SK-N-SH (cell line): ENCODE measurements at regions not wholly inside any gene's neighbourhood (a gene's known extent, or its start where the extent isn't known, plus 50 kb on each side); places are given as distances from the start of the nearest gene placed in this dataset.

Experiments
- CTCF ChIA-PET: fragments of 300-600, 350-600 bp; formaldehyde crosslinking; extraction: SDS; loops from one replicate; lab custom pipeline; 2021; lab: Yijun Ruan, JAX
- POLR2A ChIA-PET: fragments of 350-600 bp; sonication (Branson Sonifier 250); formaldehyde crosslinking; extraction: SDS; loops from one replicate; lab custom pipeline; 2020; ENCODE audit warnings: antibody characterized with exemption, inconsistent platforms; lab: Yijun Ruan, JAX
- DNase-seq: peaks from one replicate; pipeline ENCODE4 v3.0.0; 2012
- H2AFZ ChIP-seq: fragments of 200-600 bp; sonication (generic); 2 replicates; pipeline ENCODE4 v1.8.1; 2016; ENCODE audit warnings: antibody characterized with exemption, mild to moderate bottlenecking, low read depth
- H3F3A ChIP-seq: fragments of 200-600 bp; sonication (generic); replicated peaks from 2 replicates; pipeline ENCODE3; 2016; ENCODE audit warnings: antibody characterized with exemption, mild to moderate bottlenecking; ENCODE audit not compliant: insufficient read depth
- H3K27ac ChIP-seq, 2 experiments: fragments of 200-500 bp in 1 of 2; fragments of 200-600 bp in 1 of 2; sonication (Bioruptor generic) in 1 of 2; sonication (generic), shearing (Covaris generic) in 1 of 2; 2 replicates each; pipeline versions ENCODE4 v1.5.1 to v1.6.1; 2014 to 2016; ENCODE audit warnings: low read depth in 2 of 2, inconsistent platforms in 1 of 2, low read length in 1 of 2, mild to moderate bottlenecking in 1 of 2, mixed read lengths in 1 of 2
- H3K27me3 ChIP-seq: fragments of 200-600 bp; sonication (generic), shearing (Covaris generic); 2 replicates; pipeline ENCODE4 v1.6.1; 2016; ENCODE audit warnings: mixed run types; ENCODE audit not compliant: insufficient read depth
- H3K36me3 ChIP-seq, 2 experiments: fragments of 200-500 bp in 1 of 2; fragments of 200-600 bp in 1 of 2; sonication (Bioruptor generic) in 1 of 2; sonication (generic) in 1 of 2; replicated peaks in 1 of 2; 2 replicates each; pipeline versions ENCODE3 to v1.5.1; 2014 to 2016; ENCODE audit warnings: low read length in 1 of 2, mild to moderate bottlenecking in 1 of 2; ENCODE audit not compliant: insufficient read depth in 2 of 2, control insufficient read depth in 1 of 2
- H3K4me1 ChIP-seq, 2 experiments: fragments of 200-500 bp in 1 of 2; fragments of 200-600 bp in 1 of 2; sonication (Bioruptor generic) in 1 of 2; sonication (generic), shearing (Covaris generic) in 1 of 2; 2 replicates each; pipeline versions ENCODE4 v1.5.1 to v1.6.1; 2014 to 2016; ENCODE audit warnings: low read depth in 1 of 2, low read length in 1 of 2, mixed run types in 1 of 2; ENCODE audit not compliant: insufficient read depth in 2 of 2, control insufficient read depth in 1 of 2
- H3K4me2 ChIP-seq: fragments of 200-600 bp; sonication (generic), shearing (Covaris generic); 2 replicates; pipeline ENCODE4 v1.6.1; 2017; ENCODE audit warnings: mixed run types
- H3K4me3 ChIP-seq, 2 experiments: fragments of 200-500 bp in 1 of 2; fragments of 200-600 bp in 1 of 2; sonication (Bioruptor generic) in 1 of 2; sonication (generic), shearing (Covaris generic) in 1 of 2; 2 replicates each; pipeline versions ENCODE4 v1.5.1 to v1.8.1; 2014 to 2016; ENCODE audit warnings: low read depth in 2 of 2, inconsistent platforms in 1 of 2, low read length in 1 of 2, mild to moderate bottlenecking in 1 of 2, mixed read lengths in 1 of 2, moderate library complexity in 1 of 2
- H3K79me2 ChIP-seq: fragments of 200-600 bp; sonication (generic); 2 replicates; pipeline ENCODE4 v1.8.1; 2017; ENCODE audit warnings: mild to moderate bottlenecking; ENCODE audit not compliant: insufficient read depth
- H3K9ac ChIP-seq: fragments of 200-600 bp; sonication (generic); 2 replicates; pipeline ENCODE4 v1.6.1; 2017; ENCODE audit warnings: mixed run types
- H3K9me2 ChIP-seq: fragments of 200-600 bp; sonication (generic); 2 replicates; pipeline ENCODE4 v1.6.1; 2017; ENCODE audit warnings: mixed run types
- H3K9me3 ChIP-seq: fragments of 200-600 bp; sonication (generic); 2 replicates; pipeline ENCODE4 v1.6.1; 2017; ENCODE audit warnings: mixed run types, mild to moderate bottlenecking, moderate library complexity
- H4K20me1 ChIP-seq: fragments of 200-600 bp; sonication (generic); 2 replicates; pipeline ENCODE4 v1.6.1; 2017; ENCODE audit warnings: mild to moderate bottlenecking, mixed run types; ENCODE audit not compliant: insufficient read depth
- FOSL2 ChIP-seq: IDR thresholded peaks from 2 replicates; pipeline ENCODE4 v1.4.0; 2012; ENCODE audit warnings: low read depth, mild to moderate bottlenecking, moderate library complexity, borderline replicate concordance
- IRF3 ChIP-seq: fragments of 150-350 bp; IDR thresholded peaks from 2 replicates; pipeline ENCODE4 v1.6.1; 2016; ENCODE audit warnings: mild to moderate bottlenecking, low read depth, low read length
- JUND ChIP-seq: IDR thresholded peaks from 2 replicates; pipeline ENCODE4 v1.4.0; 2012
- MEF2A ChIP-seq: IDR thresholded peaks from 2 replicates; pipeline ENCODE4 v1.4.0; 2012; ENCODE audit warnings: low read depth, borderline replicate concordance
- SIN3A ChIP-seq: IDR thresholded peaks from 2 replicates; pipeline ENCODE4 v1.6.1; 2012; ENCODE audit warnings: low read depth, mild to moderate bottlenecking, low read length, moderate library complexity, borderline replicate concordance
- USF1 ChIP-seq: IDR thresholded peaks from 2 replicates; pipeline ENCODE4 v1.4.0; 2012; ENCODE audit warnings: low read depth, borderline replicate concordance
- WGBS: methylation state at CpG from one replicate; pipeline ENCODE4 v1.1.6; 2017; ENCODE audit warnings: low lambda C conversion rate; 5-methylcytosine and 5-hydroxymethylcytosine counted together
- TF ChIP-seq, protein P1 (sequence below): IDR thresholded peaks from 2 replicates; pipeline ENCODE4 v1.6.1; 2012; ENCODE audit warnings: mild to moderate bottlenecking, low read depth, low read length, moderate library complexity
- TF ChIP-seq, protein P2 (sequence below): IDR thresholded peaks from 2 replicates; pipeline ENCODE4; 2012
- TF ChIP-seq, protein P3 (sequence below): fragments of 150-350 bp; IDR thresholded peaks from 2 replicates; pipeline ENCODE4 v1.6.1; 2017; ENCODE audit warnings: antibody characterized with exemption, low read length, low read depth, borderline replicate concordance
- TF ChIP-seq, protein P4 (sequence below): fragments of 200-600 bp; sonication (generic); IDR thresholded peaks from 2 replicates; pipeline ENCODE4 v1.6.1; 2017; ENCODE audit warnings: antibody characterized with exemption, mild to moderate bottlenecking, moderate library complexity

DNA sequence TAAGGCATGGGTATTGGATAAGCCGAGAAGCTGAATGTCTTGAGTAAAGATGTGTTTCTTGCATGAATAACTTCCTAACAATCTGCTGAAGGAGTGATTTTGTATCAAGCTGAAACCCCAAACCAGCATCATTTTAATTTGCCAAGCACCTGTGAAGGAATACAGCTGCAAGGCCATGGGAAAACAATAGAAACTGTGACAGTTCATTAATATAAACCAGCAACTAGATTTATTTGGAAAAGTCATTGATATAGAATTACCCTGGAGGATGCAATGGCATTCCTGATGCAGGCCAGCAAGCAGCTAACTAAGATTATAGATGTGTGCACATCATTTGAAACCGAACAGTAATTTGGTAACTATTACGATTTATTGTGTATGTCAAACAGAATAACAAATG is 155.7 kb upstream of the TCF4 start:
- CTCF ChIA-PET: no interaction called here
- Histone ChIP-seq H3K4me1 (no peaks in the 10 kb centered on the region), H3K4me3 (no peak overlapping the region), H3K36me3 (no peaks in the 10 kb centered on the region), H3K4me2 (no peak overlapping the region), H3F3A (no peaks in the 10 kb centered on the region), H3K9ac (no peak overlapping the region), H2AFZ (no peak overlapping the region), H3K79me2 (no peaks in the 10 kb centered on the region), H3K9me2 (no peaks in the 10 kb centered on the region), H4K20me1 (no peaks in the 10 kb centered on the region), H3K9me3 (no peaks in the 10 kb centered on the region), H3K27me3 (no peaks in the 10 kb centered on the region), H3K27ac (no peak overlapping the region)
- 90% methylated on average over 3 of the region's 3 CpGs for WGBS
- POLR2A ChIA-PET: no interaction called here
- no peak for DNase-seq
- TF ChIP-seq, protein P1, sequence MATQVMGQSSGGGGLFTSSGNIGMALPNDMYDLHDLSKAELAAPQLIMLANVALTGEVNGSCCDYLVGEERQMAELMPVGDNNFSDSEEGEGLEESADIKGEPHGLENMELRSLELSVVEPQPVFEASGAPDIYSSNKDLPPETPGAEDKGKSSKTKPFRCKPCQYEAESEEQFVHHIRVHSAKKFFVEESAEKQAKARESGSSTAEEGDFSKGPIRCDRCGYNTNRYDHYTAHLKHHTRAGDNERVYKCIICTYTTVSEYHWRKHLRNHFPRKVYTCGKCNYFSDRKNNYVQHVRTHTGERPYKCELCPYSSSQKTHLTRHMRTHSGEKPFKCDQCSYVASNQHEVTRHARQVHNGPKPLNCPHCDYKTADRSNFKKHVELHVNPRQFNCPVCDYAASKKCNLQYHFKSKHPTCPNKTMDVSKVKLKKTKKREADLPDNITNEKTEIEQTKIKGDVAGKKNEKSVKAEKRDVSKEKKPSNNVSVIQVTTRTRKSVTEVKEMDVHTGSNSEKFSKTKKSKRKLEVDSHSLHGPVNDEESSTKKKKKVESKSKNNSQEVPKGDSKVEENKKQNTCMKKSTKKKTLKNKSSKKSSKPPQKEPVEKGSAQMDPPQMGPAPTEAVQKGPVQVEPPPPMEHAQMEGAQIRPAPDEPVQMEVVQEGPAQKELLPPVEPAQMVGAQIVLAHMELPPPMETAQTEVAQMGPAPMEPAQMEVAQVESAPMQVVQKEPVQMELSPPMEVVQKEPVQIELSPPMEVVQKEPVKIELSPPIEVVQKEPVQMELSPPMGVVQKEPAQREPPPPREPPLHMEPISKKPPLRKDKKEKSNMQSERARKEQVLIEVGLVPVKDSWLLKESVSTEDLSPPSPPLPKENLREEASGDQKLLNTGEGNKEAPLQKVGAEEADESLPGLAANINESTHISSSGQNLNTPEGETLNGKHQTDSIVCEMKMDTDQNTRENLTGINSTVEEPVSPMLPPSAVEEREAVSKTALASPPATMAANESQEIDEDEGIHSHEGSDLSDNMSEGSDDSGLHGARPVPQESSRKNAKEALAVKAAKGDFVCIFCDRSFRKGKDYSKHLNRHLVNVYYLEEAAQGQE: no peak
- no peak for TF ChIP-seq SIN3A

DNA sequence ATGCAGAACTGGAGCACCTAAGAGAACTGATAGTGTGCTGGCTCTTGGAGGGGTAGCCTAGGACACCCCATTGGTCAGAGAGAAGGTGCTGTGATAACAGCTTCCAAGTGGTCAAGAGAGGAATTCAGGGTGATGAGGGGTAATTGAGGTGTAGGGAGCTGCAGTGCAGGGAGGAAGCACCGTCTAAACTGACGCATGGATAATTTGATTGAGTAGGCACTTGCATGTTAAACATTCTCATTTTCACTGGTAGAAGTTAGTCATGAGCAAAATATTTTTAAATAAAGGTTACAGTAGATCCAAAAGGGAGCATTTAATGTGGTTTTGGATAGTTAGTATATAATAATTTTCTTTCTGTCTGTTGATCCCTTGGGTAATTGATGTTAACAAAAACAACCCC is 155.1 kb upstream of the TCF4 start:
- H3K27me3 ChIP-seq: no peaks in the 10 kb centered on the region
- no peak for DNase-seq
- H3F3A ChIP-seq: no peaks in the 10 kb centered on the region
- H3K36me3 ChIP-seq: no peaks in the 10 kb centered on the region
- H3K27ac ChIP-seq: no peak overlapping the region
- TF ChIP-seq, protein P2, sequence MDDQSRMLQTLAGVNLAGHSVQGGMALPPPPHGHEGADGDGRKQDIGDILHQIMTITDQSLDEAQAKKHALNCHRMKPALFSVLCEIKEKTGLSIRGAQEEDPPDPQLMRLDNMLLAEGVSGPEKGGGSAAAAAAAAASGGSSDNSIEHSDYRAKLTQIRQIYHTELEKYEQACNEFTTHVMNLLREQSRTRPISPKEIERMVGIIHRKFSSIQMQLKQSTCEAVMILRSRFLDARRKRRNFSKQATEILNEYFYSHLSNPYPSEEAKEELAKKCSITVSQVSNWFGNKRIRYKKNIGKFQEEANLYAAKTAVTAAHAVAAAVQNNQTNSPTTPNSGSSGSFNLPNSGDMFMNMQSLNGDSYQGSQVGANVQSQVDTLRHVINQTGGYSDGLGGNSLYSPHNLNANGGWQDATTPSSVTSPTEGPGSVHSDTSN: no peak
- TF ChIP-seq, all 33 proteins: peak for 0
- Histone ChIP-seq H3K79me2 (no peaks in the 10 kb centered on the region), H3K4me3 (no peak overlapping the region), H4K20me1 (no peaks in the 10 kb centered on the region), H3K9me3 (no peaks in the 10 kb centered on the region), H3K9me2 (no peaks in the 10 kb centered on the region), H2AFZ (no peak overlapping the region), H3K4me1 (peaks cover 0 to 1% of the 10 kb centered on the region in 2 experiments; a peak in 1 of 4 replicates), H3K9ac (no peak overlapping the region), H3K4me2 (no peak overlapping the region)
- ChIA-PET POLR2A (no interaction called here), CTCF (no interaction called here)
- WGBS: 85% methylated on average over 2 of the region's 2 CpGs

GRCh38 chr18:55739488-55739887 is 151.5 kb upstream of the TCF4 start:
- DNase-seq: no peak
- Histone ChIP-seq H3K27me3 (no peaks in the 10 kb centered on the region), H3F3A (no peaks in the 10 kb centered on the region), H3K9ac (no peak overlapping the region), H3K79me2 (no peaks in the 10 kb centered on the region), H3K9me2 (no peaks in the 10 kb centered on the region), H2AFZ (no peak overlapping the region), H3K4me3 (no peak overlapping the region), H4K20me1 (no peaks in the 10 kb centered on the region), H3K36me3 (no peaks in the 10 kb centered on the region), H3K4me2 (no peak overlapping the region), H3K9me3 (no peaks in the 10 kb centered on the region), H3K4me1 (peaks cover 0 to 5% of the 10 kb centered on the region in 2 experiments; a peak in 1 of 4 replicates), H3K27ac (no peak overlapping the region)
- ChIA-PET CTCF (no interaction called here), POLR2A (no interaction called here)
- WGBS: 23% methylated on average over 2 of the region's 2 CpGs
- TF ChIP-seq USF1: no peak
- TF ChIP-seq MEF2A: no peak
- TF ChIP-seq, protein P2: no peak
- TF ChIP-seq, protein P3, sequence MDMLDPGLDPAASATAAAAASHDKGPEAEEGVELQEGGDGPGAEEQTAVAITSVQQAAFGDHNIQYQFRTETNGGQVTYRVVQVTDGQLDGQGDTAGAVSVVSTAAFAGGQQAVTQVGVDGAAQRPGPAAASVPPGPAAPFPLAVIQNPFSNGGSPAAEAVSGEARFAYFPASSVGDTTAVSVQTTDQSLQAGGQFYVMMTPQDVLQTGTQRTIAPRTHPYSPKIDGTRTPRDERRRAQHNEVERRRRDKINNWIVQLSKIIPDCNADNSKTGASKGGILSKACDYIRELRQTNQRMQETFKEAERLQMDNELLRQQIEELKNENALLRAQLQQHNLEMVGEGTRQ: no peak
- TF ChIP-seq FOSL2: no peak
- no peak for TF ChIP-seq JUND
- no peak for TF ChIP-seq IRF3
- TF ChIP-seq, protein P4, sequence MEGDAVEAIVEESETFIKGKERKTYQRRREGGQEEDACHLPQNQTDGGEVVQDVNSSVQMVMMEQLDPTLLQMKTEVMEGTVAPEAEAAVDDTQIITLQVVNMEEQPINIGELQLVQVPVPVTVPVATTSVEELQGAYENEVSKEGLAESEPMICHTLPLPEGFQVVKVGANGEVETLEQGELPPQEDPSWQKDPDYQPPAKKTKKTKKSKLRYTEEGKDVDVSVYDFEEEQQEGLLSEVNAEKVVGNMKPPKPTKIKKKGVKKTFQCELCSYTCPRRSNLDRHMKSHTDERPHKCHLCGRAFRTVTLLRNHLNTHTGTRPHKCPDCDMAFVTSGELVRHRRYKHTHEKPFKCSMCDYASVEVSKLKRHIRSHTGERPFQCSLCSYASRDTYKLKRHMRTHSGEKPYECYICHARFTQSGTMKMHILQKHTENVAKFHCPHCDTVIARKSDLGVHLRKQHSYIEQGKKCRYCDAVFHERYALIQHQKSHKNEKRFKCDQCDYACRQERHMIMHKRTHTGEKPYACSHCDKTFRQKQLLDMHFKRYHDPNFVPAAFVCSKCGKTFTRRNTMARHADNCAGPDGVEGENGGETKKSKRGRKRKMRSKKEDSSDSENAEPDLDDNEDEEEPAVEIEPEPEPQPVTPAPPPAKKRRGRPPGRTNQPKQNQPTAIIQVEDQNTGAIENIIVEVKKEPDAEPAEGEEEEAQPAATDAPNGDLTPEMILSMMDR: no peak
